ENCODE measurements at regions not wholly inside any gene's neighbourhood (a gene's known extent, or its start where the extent isn't known, plus 50 kb on each side); places are given as distances from the start of the nearest gene placed in this dataset.

DNA sequence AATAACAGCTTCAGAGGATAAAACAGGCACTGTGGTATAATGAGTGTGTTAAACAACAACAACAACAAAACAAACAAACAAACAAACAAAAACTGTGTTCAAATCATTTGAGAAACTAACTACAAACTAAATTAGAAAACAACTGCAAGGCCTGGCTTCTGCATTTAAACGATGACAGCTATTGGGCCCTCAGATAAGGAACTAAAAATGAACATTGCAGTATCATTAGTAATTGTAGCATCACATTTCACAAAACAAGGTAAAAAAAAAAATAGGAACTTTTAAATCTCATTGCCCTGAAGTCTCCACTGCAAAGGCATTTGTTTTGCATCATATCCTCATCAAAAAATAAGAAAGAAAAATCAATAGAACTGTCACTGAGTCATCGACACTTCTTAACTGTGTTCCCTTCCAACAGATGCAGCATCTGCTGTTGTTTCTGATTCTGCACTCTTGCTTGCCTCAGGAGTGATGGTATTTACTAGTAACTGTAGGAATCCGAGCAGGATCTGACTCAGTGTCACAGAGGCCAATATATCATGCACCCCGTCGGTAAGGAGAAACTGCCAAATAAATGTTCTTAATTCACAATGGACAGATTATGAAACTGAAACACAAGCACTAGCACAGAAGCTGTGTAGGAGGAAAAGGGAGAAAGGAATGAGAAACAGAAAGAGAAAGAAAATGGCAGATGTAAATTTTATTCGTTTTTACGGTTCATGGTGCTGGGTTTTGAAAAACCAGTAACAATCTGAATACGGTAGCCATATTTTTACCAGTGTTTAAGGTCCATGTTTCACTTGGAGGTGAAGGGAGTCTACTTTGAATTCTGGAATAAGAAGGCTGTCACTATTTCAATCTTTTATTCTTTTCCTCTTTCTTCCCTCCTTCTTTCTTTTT, 365.7 kb upstream of the EPHA7 start:
- peak overlapping the region; percentile 44 for H2AFZ ChIP-seq
- H3K27me3 ChIP-seq, result no peaks in the 10 kb centered on the region
- H3K4me2 ChIP-seq, result peak overlapping the region; percentile 58
- no peaks in the 10 kb centered on the region for H3K79me2 ChIP-seq
- TF ChIP-seq, protein P1, sequence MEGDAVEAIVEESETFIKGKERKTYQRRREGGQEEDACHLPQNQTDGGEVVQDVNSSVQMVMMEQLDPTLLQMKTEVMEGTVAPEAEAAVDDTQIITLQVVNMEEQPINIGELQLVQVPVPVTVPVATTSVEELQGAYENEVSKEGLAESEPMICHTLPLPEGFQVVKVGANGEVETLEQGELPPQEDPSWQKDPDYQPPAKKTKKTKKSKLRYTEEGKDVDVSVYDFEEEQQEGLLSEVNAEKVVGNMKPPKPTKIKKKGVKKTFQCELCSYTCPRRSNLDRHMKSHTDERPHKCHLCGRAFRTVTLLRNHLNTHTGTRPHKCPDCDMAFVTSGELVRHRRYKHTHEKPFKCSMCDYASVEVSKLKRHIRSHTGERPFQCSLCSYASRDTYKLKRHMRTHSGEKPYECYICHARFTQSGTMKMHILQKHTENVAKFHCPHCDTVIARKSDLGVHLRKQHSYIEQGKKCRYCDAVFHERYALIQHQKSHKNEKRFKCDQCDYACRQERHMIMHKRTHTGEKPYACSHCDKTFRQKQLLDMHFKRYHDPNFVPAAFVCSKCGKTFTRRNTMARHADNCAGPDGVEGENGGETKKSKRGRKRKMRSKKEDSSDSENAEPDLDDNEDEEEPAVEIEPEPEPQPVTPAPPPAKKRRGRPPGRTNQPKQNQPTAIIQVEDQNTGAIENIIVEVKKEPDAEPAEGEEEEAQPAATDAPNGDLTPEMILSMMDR (IDR thresholded peaks at IDR 0.05; ENCODE audit: poor library complexity), result no peak
- TF ChIP-seq EZH2phosphoT487 (IDR thresholded peaks at IDR 0.05; ENCODE audit: low read depth, severe bottlenecking, unreplicated experiment) (no peak), EZH2 (IDR thresholded peaks at IDR 0.05; ENCODE audit: borderline replicate concordance) (no peak)
- no peak overlapping the region for H3K4me3 ChIP-seq
- H3K27ac ChIP-seq, result no peak overlapping the region
- DNase-seq (ENCODE audit: low spot score), result no peak
- no peaks in the 10 kb centered on the region for H4K20me1 ChIP-seq (ENCODE audit: insufficient read depth, poor library complexity, severe bottlenecking)
- no peaks in the 10 kb centered on the region for H3K9me2 ChIP-seq (replicated peaks; ENCODE audit: insufficient read depth)
- no peaks in the 10 kb centered on the region for H3K36me3 ChIP-seq (replicated peaks; ENCODE audit: insufficient read depth, low read depth)
- WGBS (ENCODE audit: low lambda C conversion rate, missing lambda C conversion rate), result 68% methylated on average over 8 of the region's 8 CpGs
- H3K9me3 ChIP-seq (ENCODE audit: low read depth), result no peaks in the 10 kb centered on the region
- H3K4me1 ChIP-seq (ENCODE audit: insufficient read depth), result no peaks in the 10 kb centered on the region

DNA sequence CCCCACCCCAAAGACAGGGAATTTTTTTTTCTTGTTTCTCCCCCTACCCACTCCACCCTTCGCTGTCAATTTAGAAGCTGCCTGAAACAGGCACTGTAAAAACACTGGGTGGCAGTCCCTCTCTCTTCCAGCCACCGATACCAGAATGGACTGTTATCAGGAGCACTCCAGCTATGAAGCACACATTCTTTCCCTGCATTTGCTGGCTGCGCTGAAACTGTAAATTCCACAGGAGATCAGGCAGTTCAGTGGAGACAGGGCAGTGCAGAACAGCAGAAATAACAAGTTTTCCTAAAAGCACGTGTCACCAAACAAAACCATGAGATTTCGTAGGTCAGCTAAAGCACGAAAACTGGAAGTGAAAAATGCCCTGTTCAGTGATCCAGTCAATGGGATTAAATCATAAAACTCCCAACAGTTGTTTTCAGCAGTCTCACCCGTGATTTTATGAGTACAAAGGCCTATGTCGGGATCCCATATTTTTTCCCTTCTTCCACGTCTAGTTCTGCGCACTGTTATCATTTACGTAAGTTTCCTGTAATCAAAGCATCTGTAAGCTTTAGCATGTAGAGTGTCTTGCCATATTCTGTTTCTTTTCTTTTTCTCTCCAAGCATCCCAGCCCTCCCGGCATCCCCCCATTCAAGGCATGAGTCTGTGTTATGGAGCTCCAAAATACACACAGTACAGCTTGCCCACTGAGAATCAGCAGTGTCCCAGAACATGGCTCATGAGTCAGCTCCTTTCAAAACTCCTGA, 359.9 kb upstream of the EPHA7 start:
- H3K27me3 ChIP-seq, result no peaks in the 10 kb centered on the region
- TF ChIP-seq EZH2 (IDR thresholded peaks at IDR 0.05; ENCODE audit: borderline replicate concordance), result no peak
- no peak for TF ChIP-seq EZH2phosphoT487 (IDR thresholded peaks at IDR 0.05; ENCODE audit: low read depth, severe bottlenecking, unreplicated experiment)
- TF ChIP-seq, protein P1 (IDR thresholded peaks at IDR 0.05; ENCODE audit: poor library complexity), result peak; percentile 33
- H3K9me3 ChIP-seq (ENCODE audit: low read depth), result no peaks in the 10 kb centered on the region
- peak overlapping the region; percentile 4 for H3K4me3 ChIP-seq
- H4K20me1 ChIP-seq (ENCODE audit: insufficient read depth, poor library complexity, severe bottlenecking), result no peaks in the 10 kb centered on the region
- 32% methylated on average over 12 of the region's 12 CpGs for WGBS (ENCODE audit: low lambda C conversion rate, missing lambda C conversion rate)
- H3K9me2 ChIP-seq (replicated peaks; ENCODE audit: insufficient read depth), result no peaks in the 10 kb centered on the region
- H3K36me3 ChIP-seq (replicated peaks; ENCODE audit: insufficient read depth, low read depth), result no peaks in the 10 kb centered on the region
- H3K27ac ChIP-seq, result peak overlapping the region; percentile 20
- peak overlapping the region; percentile 57 for H3K4me2 ChIP-seq
- peak overlapping the region; percentile 46 for H2AFZ ChIP-seq
- no peaks in the 10 kb centered on the region for H3K79me2 ChIP-seq
- DNase-seq (ENCODE audit: low spot score), result peak; percentile 45
- H3K4me1 ChIP-seq (ENCODE audit: insufficient read depth), result peaks cover 11% of the 10 kb centered on the region

DNA sequence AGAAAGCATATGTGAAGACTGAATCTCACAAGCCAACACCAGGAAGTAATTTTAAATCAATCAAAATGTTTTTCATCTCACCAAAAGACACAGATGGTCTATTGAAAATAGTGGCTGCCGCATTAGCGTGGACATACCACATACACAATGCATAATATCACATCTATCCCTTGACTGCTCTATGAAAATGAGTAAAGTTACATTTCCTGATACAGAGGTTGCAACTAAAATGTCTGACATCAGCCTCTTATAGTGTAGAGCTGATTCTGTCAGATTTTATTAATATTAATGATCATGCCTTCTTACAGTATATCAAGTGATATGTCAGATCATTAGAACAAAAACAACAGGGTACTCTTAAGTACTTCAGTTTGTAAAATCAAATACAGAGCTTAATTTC, 339.8 kb upstream of the EPHA7 start:
- Histone ChIP-seq H3K9me2 (replicated peaks; ENCODE audit: insufficient read depth) (no peaks in the 10 kb centered on the region), H3K27me3 (no peaks in the 10 kb centered on the region), H3K9me3 (ENCODE audit: low read depth) (no peaks in the 10 kb centered on the region), H3K27ac (no peak overlapping the region), H3K4me1 (ENCODE audit: insufficient read depth) (no peaks in the 10 kb centered on the region), H4K20me1 (ENCODE audit: insufficient read depth, poor library complexity, severe bottlenecking) (no peaks in the 10 kb centered on the region), H3K4me2 (no peak overlapping the region), H2AFZ (no peak overlapping the region), H3K36me3 (replicated peaks; ENCODE audit: insufficient read depth, low read depth) (no peaks in the 10 kb centered on the region), H3K79me2 (no peaks in the 10 kb centered on the region), H3K4me3 (no peak overlapping the region)
- no peak for DNase-seq (ENCODE audit: low spot score)
- TF ChIP-seq EZH2 (IDR thresholded peaks at IDR 0.05; ENCODE audit: borderline replicate concordance) (no peak), EZH2phosphoT487 (IDR thresholded peaks at IDR 0.05; ENCODE audit: low read depth, severe bottlenecking, unreplicated experiment) (no peak)
- TF ChIP-seq, protein P1 (IDR thresholded peaks at IDR 0.05; ENCODE audit: poor library complexity), result no peak
- WGBS (ENCODE audit: low lambda C conversion rate, missing lambda C conversion rate), result 98% methylated on average over 2 of the region's 2 CpGs
